Fibroblast of villous mesenchyme (primary cell): ENCODE measurements at regions not wholly inside any gene's neighbourhood (a gene's known extent, or its start where the extent isn't known, plus 50 kb on each side); places are given as distances from the start of the nearest gene placed in this dataset.

ENCODE experiments used
- DNase-seq: peaks from one replicate; pipeline ENCODE4 v3.0.0-alpha.2; 2010; ENCODE audit warnings: low read depth
- H3K4me3 ChIP-seq: 2 replicates; pipeline ENCODE4 v1.5.1; 2011; ENCODE audit warnings: low read depth, mild to moderate bottlenecking, low read length
- TF ChIP-seq, protein P1 (sequence below): IDR thresholded peaks from 2 replicates; pipeline ENCODE4 v1.5.1; 2012; ENCODE audit warnings: low read depth, mild to moderate bottlenecking, low read length; ENCODE audit not compliant: insufficient read depth

DNA sequence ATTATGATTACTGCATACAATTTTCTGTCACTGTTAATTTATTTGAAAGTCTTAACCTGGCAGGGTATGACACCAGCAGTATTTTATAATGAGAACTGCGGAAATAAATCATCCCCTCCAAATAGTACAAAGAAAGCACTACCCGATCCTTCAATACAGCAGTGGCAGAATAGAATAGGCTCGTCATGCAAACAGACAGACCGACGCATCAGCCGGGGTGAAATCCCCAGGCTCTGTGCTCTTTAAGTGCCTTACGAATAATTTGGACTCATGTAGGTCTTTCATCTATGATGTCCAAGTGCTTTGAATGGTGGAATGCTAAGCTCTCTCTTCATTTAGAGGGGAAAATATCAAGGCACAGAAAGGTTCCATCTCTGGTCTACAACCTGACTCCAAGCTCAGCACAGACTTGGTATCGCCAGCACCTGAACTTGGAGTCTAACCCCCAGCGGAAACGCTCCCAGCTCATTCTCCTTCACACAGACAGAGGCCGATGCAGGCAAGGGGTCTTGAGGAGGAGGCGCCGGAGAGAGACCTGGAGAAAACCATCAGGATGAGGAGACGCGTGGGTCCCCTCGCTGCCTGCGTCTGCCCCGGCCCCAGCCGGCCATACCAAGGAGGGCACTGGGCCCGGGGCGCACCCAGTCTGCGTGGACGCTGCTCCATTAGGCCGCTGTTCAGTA lies 568.1 kb upstream of the MKI67 start:
- H3K4me3 ChIP-seq = no peak overlapping the region
- DNase-seq = no peak
- TF ChIP-seq, protein P1, sequence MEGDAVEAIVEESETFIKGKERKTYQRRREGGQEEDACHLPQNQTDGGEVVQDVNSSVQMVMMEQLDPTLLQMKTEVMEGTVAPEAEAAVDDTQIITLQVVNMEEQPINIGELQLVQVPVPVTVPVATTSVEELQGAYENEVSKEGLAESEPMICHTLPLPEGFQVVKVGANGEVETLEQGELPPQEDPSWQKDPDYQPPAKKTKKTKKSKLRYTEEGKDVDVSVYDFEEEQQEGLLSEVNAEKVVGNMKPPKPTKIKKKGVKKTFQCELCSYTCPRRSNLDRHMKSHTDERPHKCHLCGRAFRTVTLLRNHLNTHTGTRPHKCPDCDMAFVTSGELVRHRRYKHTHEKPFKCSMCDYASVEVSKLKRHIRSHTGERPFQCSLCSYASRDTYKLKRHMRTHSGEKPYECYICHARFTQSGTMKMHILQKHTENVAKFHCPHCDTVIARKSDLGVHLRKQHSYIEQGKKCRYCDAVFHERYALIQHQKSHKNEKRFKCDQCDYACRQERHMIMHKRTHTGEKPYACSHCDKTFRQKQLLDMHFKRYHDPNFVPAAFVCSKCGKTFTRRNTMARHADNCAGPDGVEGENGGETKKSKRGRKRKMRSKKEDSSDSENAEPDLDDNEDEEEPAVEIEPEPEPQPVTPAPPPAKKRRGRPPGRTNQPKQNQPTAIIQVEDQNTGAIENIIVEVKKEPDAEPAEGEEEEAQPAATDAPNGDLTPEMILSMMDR = no peak

DNA sequence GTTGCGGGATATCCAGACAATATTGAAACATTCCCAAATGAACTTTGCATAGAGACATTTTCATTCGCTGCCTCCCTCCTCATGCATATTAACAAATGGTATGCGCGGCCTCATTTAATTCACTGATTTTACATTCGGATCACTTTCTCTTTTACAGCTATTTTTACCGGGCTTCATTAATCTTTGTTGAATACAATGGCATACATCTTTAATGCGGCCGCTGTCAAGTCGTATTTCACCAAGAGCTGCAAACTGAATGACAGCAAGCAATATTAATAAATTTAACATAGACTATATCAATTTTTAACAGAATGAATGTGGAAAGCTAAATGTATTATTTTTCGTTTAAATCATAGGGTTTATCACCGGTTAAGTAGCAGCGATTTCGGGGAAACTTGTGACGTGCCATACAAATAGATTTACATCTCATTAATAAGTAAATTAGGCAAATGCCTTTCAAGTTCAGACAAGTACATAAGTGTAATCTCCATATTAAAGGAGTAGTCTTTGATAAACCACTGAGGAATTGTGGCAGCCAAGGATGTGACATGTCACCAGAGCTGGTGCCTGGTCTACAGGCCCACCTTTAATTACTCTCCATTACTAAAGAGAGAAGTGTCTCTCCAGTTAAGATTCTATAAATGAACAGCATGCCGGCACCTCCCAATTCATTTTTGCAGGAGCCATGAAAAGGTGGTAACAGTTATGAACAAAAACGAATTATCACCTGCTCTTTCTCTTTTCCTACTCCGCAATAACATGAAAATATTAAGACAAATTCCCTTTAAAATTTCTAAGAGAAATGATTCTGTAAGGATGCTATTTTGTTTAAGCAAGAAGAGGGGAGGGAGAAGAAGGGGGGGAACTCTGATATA lies 568.9 kb upstream of the MKI67 start:
- TF ChIP-seq, protein P1 = no peak
- DNase-seq = no peak
- no peak overlapping the region for H3K4me3 ChIP-seq

DNA sequence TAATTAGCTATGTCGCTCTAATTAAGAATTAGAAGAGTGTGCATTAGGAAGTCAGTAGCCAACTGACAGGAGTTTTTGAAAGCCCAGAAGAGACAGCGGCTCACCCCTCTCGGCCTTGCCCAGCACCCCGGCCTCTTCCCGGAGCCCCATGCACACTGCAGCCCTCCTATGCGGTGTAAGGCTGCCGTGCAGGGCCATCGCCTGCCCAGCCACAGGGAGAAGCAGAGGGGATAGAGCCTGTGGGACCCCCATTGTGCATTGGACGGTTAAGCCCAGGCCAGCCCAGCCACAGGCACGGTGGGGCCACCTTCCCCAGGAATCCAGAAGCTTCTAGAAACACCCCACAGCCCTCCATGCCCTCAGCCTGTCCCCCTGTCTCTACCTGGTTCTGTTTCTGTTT lies 569.7 kb upstream of the MKI67 start:
- TF ChIP-seq, protein P1 = no peak

DNA sequence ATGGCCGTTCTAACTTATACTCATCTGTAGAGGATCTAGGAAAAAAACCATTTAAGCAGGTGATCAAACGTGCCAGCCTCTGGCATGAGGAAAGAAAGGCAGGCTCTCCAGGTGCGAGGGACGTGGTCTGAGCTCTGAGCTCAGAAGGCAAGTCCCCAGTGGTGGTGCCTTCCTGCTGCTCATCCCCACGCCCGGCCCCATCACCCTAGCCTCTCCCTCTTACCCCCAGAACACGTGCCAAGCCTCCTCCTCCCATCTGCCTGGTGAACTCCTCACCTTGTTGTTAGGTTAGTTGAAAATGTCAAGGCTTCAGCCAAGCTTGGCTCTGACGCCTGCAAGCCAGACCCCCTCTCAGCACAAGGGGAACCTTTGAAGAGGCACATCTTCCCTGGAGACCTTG lies 571.2 kb upstream of the MKI67 start:
- DNase-seq = no peak
- no peak overlapping the region for H3K4me3 ChIP-seq
- TF ChIP-seq, protein P1 = no peak

More for the DNA sequence above, 569.7 kb upstream of the MKI67 start:
- H3K4me3 ChIP-seq = no peak overlapping the region
- DNase-seq = no peak

DNA sequence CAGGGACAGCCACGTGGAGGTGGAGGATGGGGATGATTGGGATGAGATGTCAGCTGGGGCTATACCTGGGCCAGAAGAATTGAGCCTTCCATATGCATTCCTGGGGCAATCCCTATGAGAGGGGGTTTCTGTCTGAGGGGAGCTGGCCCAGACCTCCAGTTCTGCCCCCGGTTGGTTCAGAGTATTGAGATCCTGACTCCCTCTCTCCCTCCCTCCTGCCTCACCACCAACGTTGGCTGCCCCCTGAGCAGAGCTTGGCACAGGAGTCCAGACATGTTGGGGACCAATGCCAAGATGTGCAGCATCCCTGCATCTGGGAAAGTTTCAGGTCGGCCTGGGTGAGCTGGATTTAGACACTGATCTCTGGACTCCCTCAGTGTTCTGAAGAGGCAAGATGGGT lies 575.2 kb upstream of the MKI67 start:
- no peak for DNase-seq
- H3K4me3 ChIP-seq = no peak overlapping the region
- TF ChIP-seq, protein P1 = no peak

DNA sequence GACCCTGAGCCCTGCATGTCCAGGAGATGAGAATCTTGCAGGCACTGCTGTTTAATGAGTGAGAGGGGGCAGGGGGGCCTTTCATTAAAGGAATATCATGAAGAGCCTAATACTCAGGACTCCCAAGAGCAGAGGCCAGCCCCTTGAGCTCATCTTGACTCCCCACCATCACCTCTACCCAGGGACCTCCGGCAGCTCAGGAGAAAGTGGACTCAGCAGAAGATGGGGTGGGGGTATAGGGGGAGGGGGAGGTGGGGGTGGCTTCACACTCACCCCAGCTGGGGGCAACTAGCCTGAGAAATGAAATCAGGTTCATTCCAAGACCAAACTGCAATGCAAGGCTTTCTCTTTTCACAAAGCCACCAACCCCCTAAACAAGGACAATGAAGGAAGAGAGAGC lies 575.6 kb upstream of the MKI67 start:
- no peak overlapping the region for H3K4me3 ChIP-seq
- TF ChIP-seq, protein P1 = no peak
- no peak for DNase-seq
